IMR-90 (cell line): ENCODE measurements at regions not wholly inside any gene's neighbourhood (a gene's known extent, or its start where the extent isn't known, plus 50 kb on each side); places are given as distances from the start of the nearest gene placed in this dataset.

ENCODE experiments used
- ATAC-seq: fragments of 200-7000 bp; cut with Tn5 transposase; 2 replicates; pipeline ENCODE4 v1.9.1; 2020; ENCODE audit warnings: low read depth, mild to moderate bottlenecking, moderate library complexity
- BruUV-seq: library from RNA; stranded (reverse); fragments of 400-500 nt; replicated peaks from 2 replicates; lab custom pipeline; 2021; lab: Mats Ljungman, UMichigan
- CTCF ChIA-PET: fragments of 300-600 bp; formaldehyde crosslinking; extraction: SDS; loops from one replicate; lab custom pipeline; 2021; ENCODE audit warnings: antibody characterized with exemption; lab: Yijun Ruan, JAX
- POLR2A ChIA-PET: fragments of 300-600 bp; sonication (Branson Sonifier 250); formaldehyde crosslinking; loops from one replicate; lab custom pipeline; 2022; ENCODE audit warnings: antibody characterized with exemption; ENCODE audit not compliant: unreplicated experiment; lab: Charles Lee
- DNase-seq: peaks from one replicate; pipeline ENCODE4 v3.0.0; 2013
- H2AFZ ChIP-seq: replicated peaks from 2 replicates; pipeline ENCODE3; 2013; ENCODE audit warnings: low read length, mild to moderate bottlenecking; ENCODE audit not compliant: poor library complexity
- H2AK5ac ChIP-seq: 2 replicates; pipeline ENCODE4 v1.6.1; 2013; ENCODE audit warnings: low read depth, low read length, inconsistent platforms
- H2AK9ac ChIP-seq: replicated peaks from 2 replicates; pipeline ENCODE3; 2013; ENCODE audit warnings: mild to moderate bottlenecking, low read depth, low read length, moderate library complexity; ENCODE audit not compliant: poor library complexity
- H2BK120ac ChIP-seq: 2 replicates; pipeline ENCODE4 v1.6.1; 2013; ENCODE audit warnings: low read depth, low read length, inconsistent platforms
- H2BK15ac ChIP-seq: 3 replicates; pipeline ENCODE4 v1.6.1; 2013; ENCODE audit warnings: low read depth, low read length, inconsistent platforms
- H2BK20ac ChIP-seq: 2 replicates; pipeline ENCODE4 v1.6.1; 2013; ENCODE audit warnings: low read depth, mild to moderate bottlenecking, inconsistent platforms, low read length, moderate library complexity
- H2BK5ac ChIP-seq: 2 replicates; pipeline ENCODE4 v1.6.1; 2013; ENCODE audit warnings: mild to moderate bottlenecking, low read depth, low read length, inconsistent platforms; ENCODE audit not compliant: poor library complexity, severe bottlenecking
- H3K14ac ChIP-seq: replicated peaks from 2 replicates; pipeline ENCODE4 v1.6.1; 2013; ENCODE audit warnings: low read depth, low read length, inconsistent platforms
- H3K18ac ChIP-seq: 2 replicates; pipeline ENCODE4 v1.6.1; 2013; ENCODE audit warnings: low read depth, low read length, control low read depth
- H3K23ac ChIP-seq: 2 replicates; pipeline ENCODE4 v1.6.1; 2013; ENCODE audit warnings: low read depth, low read length, inconsistent platforms
- H3K27ac ChIP-seq: 2 replicates; pipeline ENCODE4 v1.5.1; 2013; ENCODE audit warnings: mild to moderate bottlenecking, control low read depth, low read length; ENCODE audit not compliant: insufficient read depth
- H3K27me3 ChIP-seq: 2 replicates; pipeline ENCODE4 v1.6.1; 2013; ENCODE audit warnings: low read length; ENCODE audit not compliant: control insufficient read depth, insufficient read depth
- H3K36me3 ChIP-seq: 2 replicates; pipeline ENCODE4 v1.6.1; 2013; ENCODE audit warnings: low read length, mixed read lengths; ENCODE audit not compliant: control insufficient read depth, insufficient read depth
- H3K4ac ChIP-seq: 2 replicates; pipeline ENCODE4 v1.6.1; 2013; ENCODE audit warnings: low read depth, low read length, inconsistent platforms
- H3K4me1 ChIP-seq: 2 replicates; pipeline ENCODE4 v1.6.1; 2013; ENCODE audit warnings: low read length, mixed read lengths; ENCODE audit not compliant: control insufficient read depth, insufficient read depth
- H3K4me2 ChIP-seq: 2 replicates; pipeline ENCODE4 v1.6.1; 2013; ENCODE audit warnings: low read depth, mild to moderate bottlenecking, control low read depth, low read length, moderate library complexity
- H3K4me3 ChIP-seq: 2 replicates; pipeline ENCODE4 v1.5.1; 2013; ENCODE audit warnings: low read depth, mild to moderate bottlenecking, control low read depth, low read length, moderate library complexity; ENCODE audit not compliant: insufficient read depth
- H3K56ac ChIP-seq: 2 replicates; pipeline ENCODE4 v1.6.1; 2013; ENCODE audit warnings: low read length, inconsistent platforms; ENCODE audit not compliant: insufficient read depth; ENCODE audit errors: extremely low read depth
- H3K79me1 ChIP-seq, 2 experiments: 2 replicates each; pipeline ENCODE4 v1.6.1; 2013; ENCODE audit warnings: low read length in 2 of 2, inconsistent platforms in 1 of 2, low read depth in 1 of 2
- H3K9ac ChIP-seq: 2 replicates; pipeline ENCODE4 v1.6.1; 2013; ENCODE audit warnings: low read depth, low read length, control low read depth
- H3K9me1 ChIP-seq: 2 replicates; pipeline ENCODE4 v1.6.1; 2013; ENCODE audit warnings: low read length, inconsistent platforms; ENCODE audit not compliant: insufficient read depth
- H3K9me3 ChIP-seq: 2 replicates; pipeline ENCODE4 v1.6.1; 2013; ENCODE audit warnings: low read length; ENCODE audit not compliant: control insufficient read depth, insufficient read depth
- H4K20me1 ChIP-seq: 2 replicates; pipeline ENCODE4 v1.6.1; 2013; ENCODE audit warnings: low read length, inconsistent platforms; ENCODE audit not compliant: insufficient read depth
- H4K5ac ChIP-seq: 2 replicates; pipeline ENCODE4 v1.6.1; 2013; ENCODE audit warnings: mild to moderate bottlenecking, low read depth, low read length, control low read depth
- H4K8ac ChIP-seq, 2 experiments: 2 replicates each; pipeline ENCODE4 v1.6.1; 2013; ENCODE audit warnings: low read depth in 2 of 2, low read length in 2 of 2, control low read depth in 1 of 2, inconsistent platforms in 1 of 2
- H4K91ac ChIP-seq: 2 replicates; pipeline ENCODE4 v1.6.1; 2013; ENCODE audit warnings: low read depth, low read length, inconsistent platforms; ENCODE audit not compliant: insufficient read depth
- BHLHE40 ChIP-seq: fragments of 150-350 bp; IDR thresholded peaks from 2 replicates; pipeline ENCODE4 v1.6.1; 2016; ENCODE audit warnings: mild to moderate bottlenecking, low read depth, low read length
- CEBPB ChIP-seq: IDR thresholded peaks from 2 replicates; pipeline ENCODE4 v1.6.1; 2012; ENCODE audit warnings: low read depth, low read length, improper control_type of control experiment
- CHD1 ChIP-seq: IDR thresholded peaks from 2 replicates; pipeline ENCODE4 v1.6.1; 2012; ENCODE audit warnings: low read depth, low read length, improper control_type of control experiment
- CTCF ChIP-seq: conservative IDR thresholded peaks from 2 replicates; pipeline ENCODE4 v1.5.1; 2012; ENCODE audit warnings: mild to moderate bottlenecking, low read depth, low read length, improper control_type of control experiment
- ELK1 ChIP-seq: fragments of 150-350 bp; IDR thresholded peaks from 2 replicates; pipeline ENCODE4 v1.6.1; 2016; ENCODE audit warnings: low read depth, mild to moderate bottlenecking, low read length, moderate library complexity, borderline replicate concordance
- FOS ChIP-seq: fragments of 150-350 bp; IDR thresholded peaks from 2 replicates; pipeline ENCODE4 v1.6.1; 2016; ENCODE audit warnings: low read depth, low read length
- MAFK ChIP-seq: IDR thresholded peaks from 2 replicates; pipeline ENCODE4 v1.6.1; 2012; ENCODE audit warnings: low read depth, low read length, improper control_type of control experiment
- MAZ ChIP-seq: IDR thresholded peaks from 2 replicates; pipeline ENCODE4 v1.6.1; 2012; ENCODE audit warnings: low read depth, mild to moderate bottlenecking, low read length, improper control_type of control experiment, moderate library complexity, borderline replicate concordance
- MXI1 ChIP-seq: IDR thresholded peaks from 2 replicates; pipeline ENCODE4 v1.6.1; 2012; ENCODE audit warnings: low read depth, mild to moderate bottlenecking, low read length, moderate library complexity, borderline replicate concordance
- NFE2L2 ChIP-seq: fragments of 150-350 bp; IDR thresholded peaks from 2 replicates; pipeline ENCODE4 v1.6.1; 2016; ENCODE audit warnings: low read depth, mild to moderate bottlenecking, low read length
- POLR2A ChIP-seq: IDR thresholded peaks from 2 replicates; pipeline ENCODE4 v1.6.1; 2012; ENCODE audit warnings: mild to moderate bottlenecking, low read depth, low read length
- RAD21 ChIP-seq: IDR thresholded peaks from 2 replicates; pipeline ENCODE4 v1.6.1; 2012; ENCODE audit warnings: low read length, improper control_type of control experiment
- RCOR1 ChIP-seq: IDR thresholded peaks from 2 replicates; pipeline ENCODE4 v1.6.1; 2012; ENCODE audit warnings: mild to moderate bottlenecking, low read length, improper control_type of control experiment; ENCODE audit not compliant: insufficient replicate concordance
- RFX5 ChIP-seq: IDR thresholded peaks from 2 replicates; pipeline ENCODE4 v1.8.0; 2012; ENCODE audit warnings: low read depth, mild to moderate bottlenecking, low read length, moderate library complexity
- SMC3 ChIP-seq: fragments of 150-350 bp; IDR thresholded peaks from 2 replicates; pipeline ENCODE4 v1.6.1; 2016; ENCODE audit warnings: low read depth, mild to moderate bottlenecking, antibody characterized with exemption, low read length, moderate library complexity
- USF2 ChIP-seq: fragments of 150-350 bp; IDR thresholded peaks from 2 replicates; pipeline ENCODE4 v1.6.1; 2017; ENCODE audit warnings: mild to moderate bottlenecking, antibody characterized with exemption, low read length, low read depth
- WGBS, 2 experiments: methylation state at CpG; one replicate each; pipeline versions ENCODE4 v1.1.5 to v1.1.7; 2013; ENCODE audit warnings: missing lambda C conversion rate in 2 of 2; ENCODE audit not compliant: insufficient read length in 1 of 2; ENCODE audit errors: extremely low coverage in 2 of 2; 5-methylcytosine and 5-hydroxymethylcytosine counted together
- dilution Hi-C: fragments of 300-500 bp; cut with HindIII; formaldehyde crosslinking; loops from one replicate; pipeline ENCODE4 v1.14.3; 2018; ENCODE audit warnings: low sequenced_read_pairs; ENCODE audit not compliant: unreplicated experiment
- in situ Hi-C: fragments of 300-500 bp; cut with MboI; formaldehyde crosslinking; loops from 3 replicates; pipeline ENCODE4 v1.14.3; 2019; ENCODE audit warnings: low sequenced_read_pairs, inconsistent platforms, mixed read lengths
- intact Hi-C: fragments of 100-400 bp; cut with micrococcal nuclease; formaldehyde crosslinking; loops from 2 replicates; pipeline ENCODE4 v1.10.0; 2022

GRCh38 chr3:124435467-124435866 is 294.8 kb upstream of the UMPS start:
- Histone ChIP-seq H4K20me1 (no peaks in the 10 kb centered on the region), H3K14ac (no peak overlapping the region), H2AK5ac (no peak overlapping the region), H2BK20ac (no peak overlapping the region), H3K9ac (no peak overlapping the region), H4K8ac (no peak overlapping the region), H3K36me3 (peaks cover 8% of the 10 kb centered on the region), H3K4me3 (no peak overlapping the region), H3K18ac (no peak overlapping the region), H3K27me3 (no peaks in the 10 kb centered on the region), H3K4me1 (no peaks in the 10 kb centered on the region), H3K27ac (no peak overlapping the region), H3K9me1 (no peaks in the 10 kb centered on the region), H2BK15ac (no peak overlapping the region), H4K5ac (no peak overlapping the region), H4K91ac (no peak overlapping the region), H3K79me1 (no peaks in the 10 kb centered on the region), H3K4ac (no peak overlapping the region), H2BK120ac (no peak overlapping the region), H3K56ac (no peak overlapping the region), H2AK9ac (no peak overlapping the region), H3K23ac (no peak overlapping the region), H2AFZ (no peak overlapping the region), H2BK5ac (no peak overlapping the region), H3K9me3 (0 out of 2 replicates have a peak, but pooled peaks cover 1% of the 10 kb centered on the region), H3K4me2 (no peak overlapping the region)
- intact Hi-C loops (no loop called here), dilution Hi-C loops (no loop called here), in situ Hi-C loops (no loop called here)
- CTCF ChIA-PET, result no interaction called here
- no CpG with 5 or more reads among the region's 2 CpGs for WGBS, 2 experiments
- no peak for ATAC-seq
- no TSS peak for BruUV-seq
- no peak for TF ChIP-seq SMC3
- no peak for TF ChIP-seq FOS
- no peak for TF ChIP-seq CEBPB
- no peak for TF ChIP-seq POLR2A
- TF ChIP-seq RCOR1, result no peak
- no peak for TF ChIP-seq MAFK
- no peak for TF ChIP-seq CTCF
- no peak for TF ChIP-seq MAZ
- no peak for TF ChIP-seq MXI1
- no peak for TF ChIP-seq CHD1
- TF ChIP-seq RAD21, result no peak
- no peak for TF ChIP-seq BHLHE40
- no peak for TF ChIP-seq RFX5
- no peak for TF ChIP-seq ELK1
- no peak for TF ChIP-seq NFE2L2
- no peak for TF ChIP-seq USF2
- no peak for DNase-seq
- POLR2A ChIA-PET, result interaction anchor here (0.5 kb wide), 1 partner anchor 830 kb away, joined by 8 read pairs; no protein-coding TSS in a partner anchor
